DMS53 (cell line): ENCODE measurements at regions not wholly inside any gene's neighbourhood (a gene's known extent, or its start where the extent isn't known, plus 50 kb on each side); places are given as distances from the start of the nearest gene placed in this dataset.
"Not testable (repeated sequence)": the region's sequence is repeated elsewhere in the genome, so short reads cannot be mapped to it uniquely, and the experiment has no call there.

ENCODE experiments used
- DNase-seq: peaks from one replicate; lab custom pipeline; 2025; lab: John Stamatoyannopoulos, UW

- DNase-seq = not testable (repeated sequence)
Observed at GRCh38 chr9:42325561-42325960, 142.1 kb downstream of the SPATA31A6 start.

GRCh38 chr9:42326482-42326881 is 143.0 kb downstream of the SPATA31A6 start:
- not testable (repeated sequence) for DNase-seq

GRCh38 chr9:42335342-42335741 is 151.9 kb downstream of the SPATA31A6 start:
- DNase-seq = not testable (repeated sequence)

GRCh38 chr9:42335984-42336657 is 152.7 kb downstream of the SPATA31A6 start:
- DNase-seq = not testable (repeated sequence)

GRCh38 chr9:42338275-42338674 is 154.8 kb downstream of the SPATA31A6 start:
- DNase-seq = not testable (repeated sequence)

- DNase-seq = not testable (repeated sequence)
Observed at GRCh38 chr9:42339671-42340434, 156.4 kb downstream of the SPATA31A6 start.

- not testable (repeated sequence) for DNase-seq
Observed at GRCh38 chr9:42340435-42340723, 156.9 kb downstream of the SPATA31A6 start.

- DNase-seq = not testable (repeated sequence)
Observed at GRCh38 chr9:42341860-42342259, 158.4 kb downstream of the SPATA31A6 start.

GRCh38 chr9:42342297-42342696 is 158.8 kb downstream of the SPATA31A6 start:
- DNase-seq = not testable (repeated sequence)

- DNase-seq = not testable (repeated sequence)
Observed at GRCh38 chr9:42344508-42344907, 161.0 kb downstream of the SPATA31A6 start.

- not testable (repeated sequence) for DNase-seq
Observed at GRCh38 chr9:42346916-42347315, 163.5 kb downstream of the SPATA31A6 start.

- not testable (repeated sequence) for DNase-seq
Observed at GRCh38 chr9:42349181-42349580, 165.7 kb downstream of the SPATA31A6 start.

- not testable (repeated sequence) for DNase-seq
Observed at GRCh38 chr9:42350412-42350811, 167.0 kb downstream of the SPATA31A6 start.

- not testable (repeated sequence) for DNase-seq
Observed at GRCh38 chr9:42357604-42358373, 174.3 kb downstream of the SPATA31A6 start.

GRCh38 chr9:42358626-42359247 is 175.3 kb downstream of the SPATA31A6 start:
- not testable (repeated sequence) for DNase-seq

GRCh38 chr9:42364410-42365243 is 181.2 kb downstream of the SPATA31A6 start:
- not testable (repeated sequence) for DNase-seq

- DNase-seq = not testable (repeated sequence)
Observed at GRCh38 chr9:42365244-42365945, 181.9 kb downstream of the SPATA31A6 start.

- not testable (repeated sequence) for DNase-seq
Observed at GRCh38 chr9:42368279-42368881, 184.9 kb downstream of the SPATA31A6 start.

GRCh38 chr9:42370172-42370571 is 186.7 kb downstream of the SPATA31A6 start:
- not testable (repeated sequence) for DNase-seq

- DNase-seq = not testable (repeated sequence)
Observed at GRCh38 chr9:42371417-42371816, 188.0 kb downstream of the SPATA31A6 start.
